BE2C (cell line): ENCODE measurements at regions not wholly inside any gene's neighbourhood (a gene's known extent, or its start where the extent isn't known, plus 50 kb on each side); places are given as distances from the start of the nearest gene placed in this dataset.

ENCODE experiments used
- DNase-seq: peaks from one replicate; pipeline ENCODE4 v3.0.0-alpha.2; 2020
- H3K27me3 ChIP-seq: fragments of 250-450 bp; sonication (Bioruptor Pico); 2 replicates; pipeline ENCODE4 v1.5.1; 2020; ENCODE audit warnings: mild to moderate bottlenecking
- H3K36me3 ChIP-seq: fragments of 250-450 bp; sonication (Bioruptor Pico); 2 replicates; pipeline ENCODE4 v1.5.1; 2020; ENCODE audit warnings: mild to moderate bottlenecking
- H3K4me1 ChIP-seq: fragments of 250-450 bp; sonication (Bioruptor Pico); 2 replicates; pipeline ENCODE4 v1.5.1; 2020
- H3K4me3 ChIP-seq: 2 replicates; pipeline ENCODE4 v1.5.1; 2011; ENCODE audit warnings: low read depth, low read length
- H3K9me3 ChIP-seq: fragments of 250-450 bp; sonication (Bioruptor Pico); 2 replicates; pipeline ENCODE4 v1.5.1; 2020
- CTCF ChIP-seq: IDR thresholded peaks from 2 replicates; pipeline ENCODE4 v1.5.1; 2012; ENCODE audit warnings: mild to moderate bottlenecking, low read depth, low read length

- no peak for DNase-seq
- no peaks in the 10 kb centered on the region for H3K27me3 ChIP-seq
- no peaks in the 10 kb centered on the region for H3K4me1 ChIP-seq
- no peaks in the 10 kb centered on the region for H3K36me3 ChIP-seq
- no peaks in the 10 kb centered on the region for H3K9me3 ChIP-seq
- no peak for TF ChIP-seq CTCF
- no peak overlapping the region for H3K4me3 ChIP-seq
These were observed 63.9 kb upstream of the PICALM start for GRCh38 chr11:86132667-86133249.

DNA sequence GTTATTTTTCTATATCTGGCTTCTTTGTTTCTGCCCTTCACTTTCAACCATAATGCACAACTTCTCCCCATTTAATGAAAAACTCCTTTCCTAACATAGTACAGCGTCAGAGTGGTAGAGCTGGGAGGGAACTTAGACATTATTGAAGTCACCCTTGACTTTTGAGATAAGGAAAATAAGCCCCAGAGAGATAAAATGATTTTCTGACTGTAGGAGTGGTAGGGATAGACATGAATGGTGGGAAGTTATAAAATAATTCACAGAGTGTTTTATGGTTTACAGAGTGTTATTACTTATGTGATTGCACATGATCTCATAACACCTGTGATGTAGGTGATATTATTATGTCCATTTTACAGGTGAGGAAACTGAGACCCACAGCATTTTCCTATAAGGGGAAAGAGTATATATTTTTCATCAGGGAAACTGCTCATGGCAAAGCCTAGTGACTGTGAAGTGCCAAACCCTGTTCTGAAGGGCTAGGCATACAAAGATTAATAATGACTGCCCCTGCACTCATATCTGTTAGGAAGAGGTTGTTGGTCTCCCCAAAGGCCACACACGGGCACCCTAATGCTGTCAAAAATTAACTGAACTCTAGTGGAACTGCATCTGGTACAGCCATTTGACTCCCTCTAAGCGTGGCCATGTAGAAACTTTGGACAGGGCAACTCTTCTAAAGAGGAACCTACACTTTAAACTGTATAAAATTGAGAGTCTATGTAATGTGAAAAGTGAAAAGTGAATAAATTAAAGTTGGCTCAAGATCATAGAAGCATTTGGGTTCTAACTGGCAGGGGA is 61.1 kb upstream of the PICALM start:
- H3K4me1 ChIP-seq = no peaks in the 10 kb centered on the region
- TF ChIP-seq CTCF = no peak
- no peaks in the 10 kb centered on the region for H3K36me3 ChIP-seq
- no peaks in the 10 kb centered on the region for H3K27me3 ChIP-seq
- no peaks in the 10 kb centered on the region for H3K9me3 ChIP-seq
- H3K4me3 ChIP-seq = no peak overlapping the region
- DNase-seq = no peak

GRCh38 chr11:86128914-86129313 is 60.0 kb upstream of the PICALM start:
- Histone ChIP-seq H3K4me3 (no peak overlapping the region), H3K4me1 (no peaks in the 10 kb centered on the region), H3K27me3 (no peaks in the 10 kb centered on the region), H3K36me3 (no peaks in the 10 kb centered on the region), H3K9me3 (no peaks in the 10 kb centered on the region)
- TF ChIP-seq CTCF = no peak
- DNase-seq = no peak

DNA sequence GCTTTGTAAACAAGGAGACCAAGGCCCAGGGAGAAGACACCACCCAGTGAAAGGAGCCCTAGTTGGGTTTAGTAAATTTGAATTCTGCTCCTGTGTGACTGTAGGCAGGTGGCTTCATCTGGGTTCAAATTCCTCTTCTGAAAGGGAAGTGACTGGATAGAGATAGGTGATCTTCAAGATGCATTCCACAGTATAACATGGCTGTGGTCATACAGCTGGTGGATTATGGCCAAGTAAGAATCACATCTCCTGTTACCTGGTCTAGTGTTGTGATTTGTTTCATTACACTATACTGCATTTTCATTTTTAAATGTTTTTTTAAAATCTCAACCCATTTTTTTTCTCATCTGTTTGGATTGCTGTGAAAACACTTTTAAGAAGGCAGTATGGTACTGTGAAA is 58.0 kb upstream of the PICALM start:
- Histone ChIP-seq H3K4me1 (no peaks in the 10 kb centered on the region), H3K36me3 (no peaks in the 10 kb centered on the region), H3K4me3 (no peak overlapping the region), H3K27me3 (peaks cover 5% of the 10 kb centered on the region; the same call in 1 of the 2 replicates), H3K9me3 (no peaks in the 10 kb centered on the region)
- no peak for DNase-seq
- no peak for TF ChIP-seq CTCF

DNA sequence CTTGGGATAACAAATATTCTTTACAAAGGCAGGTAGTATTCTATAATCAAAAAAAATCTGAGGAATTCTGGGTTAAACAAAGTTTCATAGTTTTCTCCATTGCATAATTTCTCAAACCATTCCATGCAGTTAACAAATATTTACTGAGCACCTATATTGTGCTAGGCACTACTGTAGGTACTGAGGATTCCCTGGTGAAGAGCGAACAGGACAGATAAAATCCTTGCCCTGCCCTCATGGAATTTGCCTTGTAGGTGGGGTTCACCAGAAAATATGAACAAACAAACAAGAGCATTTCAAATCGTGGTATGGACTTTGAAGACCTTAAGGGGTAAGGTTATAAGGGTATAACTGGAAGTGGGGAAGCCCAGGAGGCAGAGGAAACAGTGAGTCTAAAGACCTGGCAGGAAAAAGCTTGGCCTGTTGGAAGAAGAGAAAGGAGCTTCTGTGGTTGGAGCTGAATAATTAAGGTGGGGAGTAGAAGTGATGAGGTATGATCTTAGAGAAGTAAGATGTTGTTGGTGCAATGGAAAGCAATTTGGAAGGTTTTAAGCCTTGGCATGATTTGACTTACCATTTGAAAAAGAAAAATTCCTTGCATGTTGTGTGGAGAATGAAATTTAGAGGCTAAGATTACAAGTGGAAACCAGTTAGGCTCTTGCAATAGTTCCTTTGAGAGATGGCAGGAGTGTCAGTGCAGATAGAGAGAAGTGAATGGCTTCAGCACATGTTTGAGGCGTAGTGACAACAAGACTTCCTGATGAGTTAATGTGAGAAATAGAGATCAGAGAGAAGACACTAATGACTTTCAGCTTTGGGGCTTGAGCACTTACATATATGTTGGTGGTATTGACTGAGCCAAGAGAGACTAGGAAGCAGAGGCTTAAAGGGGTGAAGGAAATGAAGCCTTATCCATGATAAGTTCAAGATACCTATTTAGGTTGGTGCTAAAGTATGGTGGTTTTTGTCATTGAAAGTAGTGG is 55.7 kb upstream of the PICALM start:
- H3K4me1 ChIP-seq = no peaks in the 10 kb centered on the region
- H3K27me3 ChIP-seq = peaks cover 7% of the 10 kb centered on the region; the same call in 1 of the 2 replicates

More for the DNA sequence above, 55.7 kb upstream of the PICALM start:
- no peaks in the 10 kb centered on the region for H3K36me3 ChIP-seq
- no peaks in the 10 kb centered on the region for H3K9me3 ChIP-seq
- no peak for TF ChIP-seq CTCF
- no peak for DNase-seq
- H3K4me3 ChIP-seq = no peak overlapping the region
